PC-3 (cell line): ENCODE measurements at regions not wholly inside any gene's neighbourhood (a gene's known extent, or its start where the extent isn't known, plus 50 kb on each side); places are given as distances from the start of the nearest gene placed in this dataset.

Source experiments
- ATAC-seq: fragments of 200-7000 bp; cut with Tn5 transposase; 2 replicates; pipeline ENCODE4 v1.9.1; 2020; ENCODE audit warnings: mild to moderate bottlenecking, moderate library complexity
- BruUV-seq: library from RNA; stranded (reverse); fragments of 400-500 nt; replicated peaks from 2 replicates; lab custom pipeline; 2021; lab: Mats Ljungman, UMichigan
- CTCF ChIA-PET: fragments of 300-600 bp; sonication (Branson Sonifier 250); formaldehyde crosslinking; loops from one replicate; lab custom pipeline; 2022; ENCODE audit warnings: antibody characterized with exemption; lab: Charles Lee
- POLR2A ChIA-PET: fragments of 300-600 bp; sonication (Branson Sonifier 250); formaldehyde crosslinking; loops from one replicate; lab custom pipeline; 2022; ENCODE audit warnings: antibody characterized with exemption; ENCODE audit not compliant: unreplicated experiment; lab: Charles Lee
- DNase-seq: peaks from one replicate; pipeline ENCODE4 v3.0.0-alpha.2; 2015
- H2AFZ ChIP-seq: fragments of 300-600 bp; sonication (generic); 2 replicates; pipeline ENCODE4 v1.6.0; 2016; ENCODE audit warnings: antibody characterized with exemption, low read length
- H3F3A ChIP-seq: fragments of 300-600 bp; sonication (generic); one replicate; pipeline ENCODE4 v1.6.0; 2017; ENCODE audit warnings: antibody characterized with exemption, low read length, control low read depth, mild to moderate bottlenecking; ENCODE audit not compliant: unreplicated experiment
- H3K27ac ChIP-seq: fragments of 300-600 bp; sonication (generic); 2 replicates; pipeline ENCODE4 v1.5.1; 2016; ENCODE audit warnings: mild to moderate bottlenecking, low read length
- H3K27me3 ChIP-seq: fragments of 300-600 bp; sonication (generic); 2 replicates; pipeline ENCODE4 v1.6.1; 2016; ENCODE audit warnings: low read length, mixed read lengths
- H3K36me3 ChIP-seq: fragments of 300-600 bp; sonication (generic); 2 replicates; pipeline ENCODE4 v1.6.1; 2016; ENCODE audit warnings: low read depth, mixed run types, low read length, mixed read lengths
- H3K4me1 ChIP-seq: fragments of 300-600 bp; sonication (generic); 2 replicates; pipeline ENCODE4 v1.5.1; 2016; ENCODE audit warnings: low read length; ENCODE audit not compliant: insufficient read depth
- H3K4me2 ChIP-seq: fragments of 300-600 bp; sonication (generic); 2 replicates; pipeline ENCODE4 v1.6.0; 2016; ENCODE audit warnings: low read length
- H3K4me3 ChIP-seq: fragments of 300-600 bp; sonication (generic); 2 replicates; pipeline ENCODE4 v1.5.1; 2016; ENCODE audit warnings: mild to moderate bottlenecking, low read length, mixed read lengths
- H3K79me2 ChIP-seq: fragments of 300-600 bp; sonication (generic); 2 replicates; pipeline ENCODE4 v1.6.1; 2017; ENCODE audit warnings: low read length, mixed read lengths
- H3K9ac ChIP-seq: fragments of 300-600 bp; sonication (generic); 2 replicates; pipeline ENCODE4 v1.6.0; 2016; ENCODE audit warnings: mild to moderate bottlenecking, low read length
- H3K9me2 ChIP-seq: fragments of 300-600 bp; sonication (generic); replicated peaks from 2 replicates; pipeline ENCODE4 v1.6.1; 2016; ENCODE audit warnings: mixed run types, low read length, mixed read lengths
- H3K9me3 ChIP-seq: fragments of 300-600 bp; sonication (generic); 2 replicates; pipeline ENCODE4 v1.6.1; 2016; ENCODE audit warnings: low read length, mixed read lengths
- H4K20me1 ChIP-seq: fragments of 300-600 bp; sonication (generic); 2 replicates; pipeline ENCODE4 v1.6.1; 2016; ENCODE audit warnings: low read length, mixed read lengths
- CTCF ChIP-seq: fragments of 300-600 bp; sonication (generic); conservative IDR thresholded peaks from 2 replicates; pipeline ENCODE4 v1.5.1; 2017; ENCODE audit warnings: antibody characterized with exemption, low read depth, mild to moderate bottlenecking, low read length
- EZH2 ChIP-seq: fragments of 300-600 bp; sonication (generic); IDR thresholded peaks from one replicate; pipeline ENCODE4 v1.6.1; 2017; ENCODE audit warnings: antibody characterized with exemption, mild to moderate bottlenecking, low read length; ENCODE audit not compliant: unreplicated experiment
- EZH2phosphoT487 ChIP-seq: fragments of 300-600 bp; sonication (generic); IDR thresholded peaks from 2 replicates; pipeline ENCODE4 v1.6.1; 2018; ENCODE audit warnings: mild to moderate bottlenecking, antibody characterized with exemption, low read length, borderline replicate concordance
- intact Hi-C: fragments of 100-400 bp; cut with micrococcal nuclease; formaldehyde crosslinking; loops from 2 replicates; pipeline ENCODE4 v1.9.0; 2023

GRCh38 chr3:159631226-159631625 is 357.4 kb upstream of the IL12A start:
- peak; percentile 61 for DNase-seq
- H3K9me3 ChIP-seq = no peaks in the 10 kb centered on the region
- H3K27ac ChIP-seq = no peak overlapping the region
- no peaks in the 10 kb centered on the region for H4K20me1 ChIP-seq
- H3K36me3 ChIP-seq = no peaks in the 10 kb centered on the region
- H3K4me2 ChIP-seq = no peak overlapping the region
- CTCF ChIA-PET = no interaction called here
- ATAC-seq = peak; percentile 23
- no peaks in the 10 kb centered on the region for H3K27me3 ChIP-seq
- no peak overlapping the region for H3K9ac ChIP-seq
- H2AFZ ChIP-seq = no peak overlapping the region
- no TSS peak for BruUV-seq
- no peak overlapping the region for H3K4me3 ChIP-seq
- H3F3A ChIP-seq = peaks cover 4% of the 10 kb centered on the region
- intact Hi-C loops = no loop called here
- no peak for TF ChIP-seq EZH2phosphoT487
- no peak for TF ChIP-seq EZH2
- peaks cover 82% of the 10 kb centered on the region for H3K4me1 ChIP-seq
- no peaks in the 10 kb centered on the region for H3K79me2 ChIP-seq
- POLR2A ChIA-PET = no interaction called here
- no peaks in the 10 kb centered on the region for H3K9me2 ChIP-seq

- no peaks in the 10 kb centered on the region for H3F3A ChIP-seq
- H3K9me3 ChIP-seq = no peaks in the 10 kb centered on the region
- H3K9me2 ChIP-seq = no peaks in the 10 kb centered on the region
- POLR2A ChIA-PET = no interaction called here
- no peaks in the 10 kb centered on the region for H3K27me3 ChIP-seq
- H3K4me2 ChIP-seq = no peak overlapping the region
- H3K9ac ChIP-seq = no peak overlapping the region
- CTCF ChIA-PET = no interaction called here
- H2AFZ ChIP-seq = no peak overlapping the region
- ATAC-seq (no peak), DNase-seq (no peak)
- no TSS peak for BruUV-seq
- no peak for TF ChIP-seq EZH2
- TF ChIP-seq CTCF = no peak
- no peak for TF ChIP-seq EZH2phosphoT487
- intact Hi-C loops = no loop called here
- H3K36me3 ChIP-seq = no peaks in the 10 kb centered on the region
- H3K4me1 ChIP-seq = peaks cover 81% of the 10 kb centered on the region
- H3K4me3 ChIP-seq = no peak overlapping the region
- no peaks in the 10 kb centered on the region for H3K79me2 ChIP-seq
- no peaks in the 10 kb centered on the region for H4K20me1 ChIP-seq
- peak overlapping the region; percentile 21; the same call in 1 of the 2 replicates for H3K27ac ChIP-seq
These were observed 356.5 kb upstream of the IL12A start for GRCh38 chr3:159632128-159632527.

GRCh38 chr3:159632851-159633250 is 355.8 kb upstream of the IL12A start:
- no peaks in the 10 kb centered on the region for H3K36me3 ChIP-seq
- no peaks in the 10 kb centered on the region for H3K9me2 ChIP-seq
- POLR2A ChIA-PET = no interaction called here
- no peaks in the 10 kb centered on the region for H3F3A ChIP-seq
- CTCF ChIA-PET = no interaction called here
- no peaks in the 10 kb centered on the region for H4K20me1 ChIP-seq
- no peak overlapping the region; the same call in 1 of the 2 replicates for H3K4me3 ChIP-seq
- no peak for ATAC-seq
- no peaks in the 10 kb centered on the region for H3K79me2 ChIP-seq
- peaks cover 83% of the 10 kb centered on the region for H3K4me1 ChIP-seq
- BruUV-seq = no TSS peak
- peak; percentile 79 for DNase-seq
- no peaks in the 10 kb centered on the region for H3K27me3 ChIP-seq
- intact Hi-C loops = no loop called here
- no peak overlapping the region for H3K9ac ChIP-seq
- H3K9me3 ChIP-seq = no peaks in the 10 kb centered on the region
- TF ChIP-seq EZH2 (no peak), EZH2phosphoT487 (no peak), CTCF (no peak)
- H3K27ac ChIP-seq = peak overlapping the region; percentile 21
- H2AFZ ChIP-seq = no peak overlapping the region
- peak overlapping the region; percentile 70 for H3K4me2 ChIP-seq
